Myocyte (in vitro differentiated cells): ENCODE measurements at regions not wholly inside any gene's neighbourhood (a gene's known extent, or its start where the extent isn't known, plus 50 kb on each side); places are given as distances from the start of the nearest gene placed in this dataset.
A peak's percentile ranks its signal among the peaks of the same experiment; 100 is the strongest.

Source experiments
- DNase-seq: peaks from one replicate; pipeline ENCODE4 v3.0.0-alpha.2; 2012; ENCODE audit warnings: low read depth

DNA sequence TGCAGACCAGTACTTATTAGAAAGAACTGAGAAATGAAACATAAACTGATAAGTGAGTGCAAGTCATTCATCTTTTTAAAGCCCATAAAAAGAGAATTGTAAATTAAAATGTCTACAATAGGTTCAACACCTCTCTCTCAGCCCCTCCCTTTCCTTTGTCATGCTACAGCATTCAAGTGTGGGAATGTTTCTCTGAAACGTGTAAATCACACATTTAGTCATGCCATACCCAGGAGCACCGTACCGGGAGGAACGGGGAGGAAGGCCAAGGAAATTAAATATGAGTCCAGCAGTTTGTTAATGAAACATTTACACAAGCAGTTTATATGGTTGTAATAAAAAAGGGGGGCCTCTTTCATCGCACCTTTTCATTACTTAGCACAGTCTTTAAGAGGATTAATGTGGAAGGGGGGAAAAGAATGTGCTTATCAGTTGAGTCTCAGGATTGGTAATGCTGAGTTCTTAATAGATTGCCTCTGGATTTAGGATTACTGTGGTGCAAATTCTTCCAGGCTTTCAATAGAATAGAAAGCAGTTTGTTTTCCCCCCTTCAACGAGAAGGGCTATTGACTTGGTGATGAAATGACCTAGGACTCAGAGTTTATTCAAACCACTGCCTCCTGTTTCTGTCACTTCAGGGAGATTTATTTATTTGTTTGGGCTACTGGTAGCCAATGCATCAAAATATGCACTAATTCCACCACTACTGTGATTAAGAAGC is 176.0 kb upstream of the ZNF608 start:
- DNase-seq, result no peak

DNA sequence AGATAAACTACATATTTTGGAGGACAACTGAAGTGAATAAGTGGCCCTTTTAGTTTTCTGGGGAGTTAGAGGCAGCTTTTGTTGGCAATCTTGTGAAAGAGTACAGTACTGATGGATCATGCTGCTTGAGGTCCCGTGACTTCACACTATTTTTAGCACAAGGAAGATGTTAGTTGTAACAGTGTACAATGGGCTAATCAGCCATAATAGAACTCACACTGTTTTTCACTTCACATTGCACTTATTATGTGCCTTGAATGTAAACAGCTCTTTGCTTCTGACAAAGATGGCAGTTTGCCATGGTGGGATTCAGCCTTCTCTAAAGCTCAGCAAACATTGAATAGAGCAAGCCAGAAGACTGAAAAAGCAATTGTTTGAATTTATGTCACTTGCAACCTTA is 176.7 kb upstream of the ZNF608 start:
- peak; percentile 32 for DNase-seq

DNA sequence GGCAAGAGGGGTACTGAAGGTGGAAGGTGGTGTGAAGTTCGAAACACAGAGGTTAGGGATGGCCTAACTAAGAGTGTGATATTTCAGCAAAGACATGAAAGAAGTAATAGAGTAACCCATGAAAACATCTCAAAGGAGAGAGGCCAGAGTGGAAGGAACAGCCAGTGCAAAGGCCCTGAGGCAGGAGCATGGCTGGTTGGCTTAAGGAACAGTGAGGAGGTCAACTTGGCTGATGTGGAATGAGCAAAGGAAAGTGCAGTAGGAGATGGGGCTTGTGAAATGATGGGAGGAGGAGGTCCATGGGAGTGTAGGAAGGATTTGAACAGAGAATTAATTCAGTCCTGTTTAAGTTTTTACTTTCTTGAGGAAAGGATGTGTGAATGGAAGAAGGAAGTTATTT is 178.3 kb upstream of the ZNF608 start:
- DNase-seq, result no peak

DNA sequence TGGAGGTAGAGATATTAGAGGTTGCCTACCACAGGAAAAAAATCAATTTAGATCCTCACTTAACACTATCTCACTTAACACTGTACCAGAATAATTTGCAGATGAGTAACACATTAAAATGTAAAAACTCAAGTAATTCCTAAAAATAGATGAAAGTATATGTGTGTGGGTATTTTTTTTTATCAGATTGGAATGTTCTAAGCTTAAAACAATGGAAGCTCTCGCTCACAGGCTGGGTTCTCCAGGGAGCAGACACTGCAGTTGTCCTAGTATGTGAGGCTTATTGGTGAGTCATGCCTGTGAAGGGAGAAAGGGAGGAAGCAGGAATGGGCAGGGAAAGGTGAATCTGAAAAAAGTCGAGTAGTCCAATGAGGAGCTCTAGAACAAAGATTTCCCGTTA is 181.3 kb upstream of the ZNF608 start:
- no peak for DNase-seq

DNA sequence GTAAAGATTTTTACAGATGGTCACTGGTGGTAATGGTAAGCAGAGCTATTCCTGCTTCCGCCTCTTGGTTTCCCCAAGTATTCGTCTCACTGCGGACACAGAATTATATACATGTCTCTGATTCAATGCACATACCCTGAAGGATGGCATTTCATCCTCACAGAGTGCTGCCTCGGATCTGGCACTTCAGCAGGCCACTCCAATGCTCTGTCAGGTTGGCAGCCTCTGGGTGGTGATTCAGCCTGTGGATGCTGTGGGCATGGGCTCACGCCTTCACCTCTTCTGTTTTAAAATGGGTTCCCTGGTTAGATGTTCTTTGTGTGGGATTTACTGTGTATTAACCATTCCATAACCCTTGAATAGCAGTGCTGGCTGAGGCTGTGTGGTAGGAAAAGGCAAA is 182.6 kb upstream of the ZNF608 start:
- no peak for DNase-seq

DNA sequence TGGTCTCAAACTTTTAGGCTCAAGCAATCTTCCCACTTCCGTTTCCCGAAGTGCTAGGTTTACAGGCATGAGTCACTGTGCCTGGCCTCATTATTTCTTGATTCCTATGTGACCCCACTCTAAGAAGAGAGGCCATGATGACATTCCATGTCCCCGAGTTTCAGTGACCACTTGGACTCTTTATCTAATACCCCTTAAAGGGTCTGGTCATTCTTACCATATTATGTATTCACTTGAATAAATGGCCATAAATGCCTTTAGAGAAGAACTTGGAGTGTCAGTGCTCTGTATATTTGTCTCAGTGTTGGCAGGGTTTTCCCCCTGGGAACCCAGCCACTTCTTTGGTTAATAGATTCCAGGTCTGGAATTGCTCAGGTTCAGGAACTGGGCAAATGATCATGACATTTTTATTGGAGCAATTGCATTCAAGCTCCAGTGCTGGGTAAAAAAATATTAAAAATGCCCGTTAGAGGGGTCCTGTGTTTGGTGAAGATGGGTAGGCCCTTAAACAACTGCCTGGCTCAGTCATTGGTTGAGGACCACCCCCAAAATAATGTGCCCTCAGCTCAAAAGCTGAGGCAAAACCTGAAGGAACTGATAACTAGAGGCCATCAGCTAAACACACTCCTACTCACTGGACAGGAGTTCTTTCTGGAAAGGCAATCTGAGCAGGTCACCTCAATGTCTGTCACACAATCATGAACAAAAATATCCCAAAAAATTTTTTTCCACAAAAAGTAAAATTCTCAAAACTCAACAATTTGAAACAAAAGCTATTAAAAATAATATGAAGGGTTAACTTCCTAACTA is 186.6 kb upstream of the ZNF608 start:
- DNase-seq, result peak; percentile 11

DNA sequence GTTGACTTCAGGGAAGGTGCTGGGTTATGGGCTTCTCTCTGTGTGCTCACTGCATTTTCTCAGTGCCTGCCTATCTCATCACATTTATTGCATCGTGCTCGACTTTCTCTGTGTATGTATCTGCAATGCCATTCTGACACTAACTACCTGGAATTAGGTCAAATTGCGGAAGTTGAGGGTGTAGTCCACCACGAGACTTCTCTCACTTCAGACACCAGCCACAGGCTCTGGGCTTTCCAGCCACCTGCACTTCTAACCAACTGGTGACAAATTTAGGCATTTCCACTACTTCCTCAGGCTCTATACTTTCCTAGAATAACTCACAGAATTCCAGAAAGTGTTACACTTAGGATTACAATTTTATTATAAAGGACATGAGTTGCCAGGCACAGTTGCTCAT is 188.6 kb upstream of the ZNF608 start:
- no peak for DNase-seq

DNA sequence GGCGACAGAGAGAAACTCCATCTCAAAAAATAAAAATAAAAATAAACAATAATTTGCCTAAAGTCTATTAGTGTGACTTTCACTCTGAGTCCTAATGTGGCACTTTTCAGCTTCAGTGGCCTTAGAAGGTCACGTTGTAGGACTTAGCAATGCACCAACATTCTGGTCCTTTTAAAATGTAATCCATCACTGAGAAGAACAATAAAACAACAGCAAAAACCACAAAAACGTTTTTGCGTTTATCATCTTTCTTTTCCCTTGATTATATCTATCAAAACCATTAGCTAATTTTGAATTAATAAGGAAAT is 190.1 kb upstream of the ZNF608 start:
- DNase-seq, result no peak

DNA sequence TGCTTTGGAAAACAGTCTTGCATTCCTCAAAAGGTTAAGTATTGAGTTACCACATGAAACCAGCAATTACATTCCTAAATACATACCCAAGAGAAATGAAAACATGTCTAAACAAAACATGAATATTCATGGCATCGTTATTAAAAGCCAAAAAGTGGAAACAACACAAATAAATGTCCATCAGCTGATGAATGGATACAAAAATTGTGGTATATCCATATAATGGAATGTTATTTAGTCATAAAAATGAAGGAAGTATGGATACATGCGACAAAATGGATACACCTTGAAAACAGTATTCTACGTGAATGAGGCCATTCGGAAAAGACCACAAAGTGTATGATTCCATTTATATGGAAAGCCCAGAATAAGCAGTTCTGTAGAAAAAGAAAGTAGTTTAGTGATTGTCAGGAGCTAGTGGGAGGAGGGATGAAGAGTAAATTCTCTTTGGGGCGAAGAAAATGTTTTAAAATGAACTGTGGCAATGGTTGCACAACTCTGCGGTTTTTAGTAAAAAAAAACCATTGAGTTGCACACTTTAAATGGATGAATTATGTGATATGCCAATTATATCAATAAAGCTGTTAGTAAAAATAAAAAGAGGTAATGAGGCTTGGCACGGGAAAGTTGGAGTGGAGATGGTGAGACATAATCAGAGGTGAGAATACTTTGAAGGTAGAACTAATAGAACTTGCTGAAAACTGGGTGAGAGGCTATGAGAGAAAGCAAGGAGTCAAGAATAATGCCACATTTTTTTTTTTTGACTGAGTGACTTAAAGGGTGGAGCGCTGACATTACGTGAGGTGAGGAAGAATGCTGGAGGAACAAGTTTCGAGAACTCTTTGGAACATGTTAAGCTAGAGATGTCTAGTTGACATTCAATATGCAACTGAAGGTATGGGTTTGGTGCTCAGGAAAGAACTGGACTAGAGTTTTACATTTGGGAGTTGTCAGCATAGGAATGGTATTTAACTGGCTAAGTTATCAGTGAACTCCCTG is 194.9 kb upstream of the ZNF608 start:
- peak; percentile 5 for DNase-seq

DNA sequence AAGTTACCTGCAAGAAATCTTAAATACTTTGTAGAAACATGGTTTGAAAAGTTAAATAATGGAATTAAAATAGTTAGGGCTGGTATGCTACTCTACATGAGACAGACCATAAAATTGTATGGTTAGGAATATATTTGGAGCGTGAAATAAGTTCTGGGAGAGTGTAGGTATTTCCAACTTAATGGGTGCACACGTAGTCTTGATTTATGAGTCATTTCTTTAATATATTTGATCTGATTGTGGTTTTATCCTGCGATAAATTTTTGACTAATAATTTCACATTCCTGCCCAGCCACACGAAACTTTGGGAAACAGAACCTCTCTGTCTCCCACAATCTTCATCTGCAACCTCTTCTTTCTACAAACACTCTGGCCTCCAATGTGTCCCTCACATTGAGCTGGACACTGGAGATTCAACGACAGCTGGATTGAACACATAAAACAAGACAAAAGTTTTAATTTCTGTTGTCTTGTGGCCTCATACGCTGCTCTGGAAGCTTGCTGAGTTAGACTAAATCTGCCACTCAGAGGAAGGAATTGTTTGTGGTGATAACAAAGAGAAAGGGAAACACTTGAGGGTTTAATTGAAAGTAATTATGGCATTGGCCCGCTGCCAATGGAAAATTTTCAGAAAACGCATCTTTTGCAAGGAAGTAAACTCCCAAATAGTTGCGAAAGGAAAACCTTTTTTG is 201.8 kb upstream of the ZNF608 start:
- peak; percentile 18 for DNase-seq

DNA sequence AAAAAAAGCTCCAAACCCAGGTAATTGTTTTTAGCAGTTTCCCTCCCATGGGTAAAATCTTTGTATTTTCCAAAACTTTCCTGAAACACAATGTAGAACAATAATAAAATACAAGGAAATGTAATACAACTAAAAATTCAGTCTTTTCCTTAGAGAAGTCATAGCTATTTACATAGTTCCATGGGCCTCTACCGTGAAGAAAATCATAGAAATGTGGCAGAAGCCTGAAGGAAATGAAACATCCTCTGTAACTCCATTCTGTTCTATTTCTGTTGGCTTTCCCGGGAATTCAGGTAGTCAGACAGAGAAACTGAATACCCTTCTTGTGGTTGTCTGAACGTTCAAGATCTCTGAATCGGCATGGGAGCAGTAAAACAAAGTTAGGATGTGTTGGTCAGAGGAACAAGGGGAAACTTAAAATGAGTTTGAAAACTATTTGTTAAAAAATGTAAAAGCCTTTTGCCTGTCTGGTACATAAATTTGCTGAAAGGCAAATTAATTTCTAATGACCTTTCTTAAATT is 202.4 kb upstream of the ZNF608 start:
- DNase-seq, result peak; percentile 33

DNA sequence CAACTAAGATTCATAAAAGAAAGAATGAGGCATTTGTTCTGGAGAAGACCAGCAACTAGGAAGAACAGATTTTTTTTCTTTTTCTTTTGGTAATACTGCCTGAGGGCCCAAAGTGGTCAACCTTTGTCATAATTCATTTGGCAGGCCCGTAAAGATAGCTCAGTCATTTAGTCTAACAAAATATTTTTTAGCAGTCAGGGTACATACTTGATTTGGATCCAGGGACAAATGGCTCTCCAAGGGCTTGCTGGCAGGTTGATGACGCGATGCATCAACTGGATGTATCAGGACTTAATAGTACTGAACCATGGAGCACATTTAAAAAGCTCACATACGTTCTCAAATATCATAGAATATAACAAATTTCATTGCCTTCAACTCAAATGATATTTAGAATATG is 203.4 kb upstream of the ZNF608 start:
- peak; percentile 7 for DNase-seq

DNA sequence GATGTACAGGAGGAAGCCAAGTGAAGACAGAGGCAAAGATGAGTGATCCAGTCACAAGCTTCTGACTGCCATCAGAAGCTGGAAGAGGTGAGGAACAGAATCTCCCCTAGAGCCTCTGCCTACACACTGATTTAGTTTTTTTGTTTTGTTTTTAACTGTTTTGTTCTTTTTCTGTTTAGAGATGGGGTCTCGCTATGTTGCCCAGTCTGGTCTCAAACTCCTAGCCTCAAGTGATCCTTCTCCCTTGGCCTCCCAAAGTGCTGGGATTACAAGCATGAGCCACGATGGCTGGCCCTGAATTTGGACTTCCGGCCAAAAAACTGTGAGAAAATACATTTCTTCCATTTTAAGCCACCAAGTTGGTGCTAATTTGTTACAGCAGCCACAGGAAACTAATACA is 204.7 kb upstream of the ZNF608 start:
- DNase-seq, result no peak

DNA sequence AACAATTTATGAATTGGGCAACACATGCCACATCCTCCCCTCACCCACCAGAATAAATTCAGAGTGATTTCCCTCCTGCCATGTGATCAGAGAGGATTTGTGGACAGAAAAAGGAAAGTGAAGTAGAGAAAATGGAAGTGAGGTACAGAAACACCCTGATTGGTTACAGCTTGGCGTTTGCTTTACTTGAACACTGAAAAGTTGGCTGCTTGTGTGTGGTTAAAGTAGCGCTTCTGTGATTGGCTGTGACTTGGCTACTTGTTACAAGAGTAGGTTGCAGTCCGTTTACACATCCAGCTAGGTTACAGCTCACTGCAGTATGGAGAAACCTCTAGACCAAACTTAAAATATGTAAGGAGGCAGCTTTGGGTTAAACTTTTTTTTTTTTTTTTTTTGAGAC is 205.2 kb upstream of the ZNF608 start:
- DNase-seq, result no peak

DNA sequence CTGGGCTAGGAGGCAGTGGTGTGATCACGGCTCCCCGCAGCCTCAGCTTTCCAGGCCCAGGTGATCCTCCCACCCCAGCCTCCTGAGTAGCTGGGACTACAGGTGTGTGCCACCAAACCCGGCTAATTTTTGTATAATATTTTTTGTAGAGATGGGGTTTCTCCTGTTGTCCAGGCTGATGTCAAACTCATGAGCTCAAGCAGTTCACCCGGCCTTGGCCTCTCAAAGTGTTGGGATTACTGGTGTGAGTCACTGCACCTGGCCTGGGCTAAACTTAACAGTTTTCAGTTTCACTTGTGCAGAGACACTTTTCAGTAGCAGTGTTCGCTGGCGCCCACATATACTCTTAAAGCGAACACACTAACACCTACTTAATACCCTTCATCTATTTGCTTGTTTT is 205.6 kb upstream of the ZNF608 start:
- no peak for DNase-seq

DNA sequence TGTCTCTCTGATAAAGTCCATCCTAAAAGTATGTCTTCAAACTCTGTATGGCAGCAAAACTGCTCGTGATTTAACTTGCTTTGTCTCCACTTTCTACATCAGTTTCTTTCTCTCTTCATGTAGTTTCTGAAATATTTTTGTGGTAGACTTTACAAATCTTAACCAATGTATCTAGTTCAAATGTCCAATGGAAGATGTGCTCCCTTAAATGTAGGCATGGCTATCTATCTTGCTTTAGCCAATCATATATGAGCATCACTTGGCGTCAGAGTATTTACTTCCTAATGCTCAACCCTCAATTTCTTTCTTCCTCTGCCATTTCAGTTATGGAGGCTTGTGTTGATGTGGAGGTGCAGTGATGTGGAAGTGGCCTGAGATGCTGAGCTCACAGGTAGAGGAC is 206.1 kb upstream of the ZNF608 start:
- DNase-seq, result no peak

DNA sequence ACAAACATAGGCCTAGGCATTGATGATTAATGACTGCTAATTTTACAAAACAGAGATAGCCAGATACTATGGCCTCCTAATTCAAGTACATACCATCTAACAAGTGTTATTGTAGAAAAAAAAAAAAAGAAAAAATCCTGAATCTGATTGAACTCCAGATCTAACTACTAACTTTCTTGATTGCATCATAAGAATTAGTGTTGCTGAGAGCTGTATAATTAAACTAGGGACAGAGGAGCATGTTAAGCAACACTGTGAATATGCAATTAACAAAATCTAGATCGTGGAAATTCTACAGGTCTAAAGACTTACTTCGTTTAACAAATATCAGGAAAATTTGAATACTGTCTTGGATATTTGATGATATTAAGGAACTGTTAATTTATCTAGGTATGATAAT is 208.3 kb upstream of the ZNF608 start:
- DNase-seq, result no peak

DNA sequence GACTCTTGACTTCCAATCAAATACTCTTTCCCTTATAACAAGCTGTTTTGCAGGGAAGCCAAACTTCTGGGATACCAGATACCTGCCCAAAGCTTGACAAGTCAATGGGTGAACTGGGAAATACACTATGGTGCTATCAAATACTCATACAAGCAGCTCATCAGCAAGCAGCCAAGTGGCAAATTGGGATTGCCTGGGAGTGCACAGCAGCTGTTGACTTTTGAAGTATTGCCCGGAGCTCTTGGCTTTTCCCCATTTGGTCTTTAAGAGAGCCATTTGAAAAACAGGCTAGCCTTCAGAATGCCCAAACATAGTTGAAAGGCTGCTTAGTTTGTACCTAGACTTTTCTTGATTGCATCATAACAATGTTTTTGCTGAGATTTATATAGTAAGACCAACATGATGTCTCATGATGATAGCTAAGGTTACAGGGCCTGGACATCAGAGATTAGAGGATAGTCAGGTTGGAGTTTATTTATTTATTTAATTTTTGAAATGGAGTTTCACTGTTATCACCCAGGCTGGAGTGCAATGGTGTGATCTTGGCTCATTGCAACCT is 210.1 kb upstream of the ZNF608 start:
- peak; percentile 74 for DNase-seq

DNA sequence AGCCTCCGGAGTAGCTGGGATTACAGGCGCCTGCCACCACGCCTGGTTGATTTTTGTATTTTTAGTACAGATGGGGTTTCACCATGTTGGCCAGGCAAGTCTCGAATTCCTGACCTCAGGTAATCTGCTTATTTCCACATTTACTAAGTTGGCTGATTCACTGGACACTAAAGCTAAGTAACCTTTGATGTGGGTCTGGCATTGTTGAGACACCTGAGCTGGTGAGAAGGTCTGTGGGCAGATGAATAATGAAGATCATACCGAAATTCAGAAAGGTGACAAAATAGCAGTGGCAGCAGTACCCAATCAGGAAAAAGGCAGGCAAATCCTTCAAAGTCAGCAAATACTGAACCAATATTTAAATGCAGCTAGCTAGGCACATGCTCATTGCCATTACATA is 210.6 kb upstream of the ZNF608 start:
- DNase-seq, result no peak

DNA sequence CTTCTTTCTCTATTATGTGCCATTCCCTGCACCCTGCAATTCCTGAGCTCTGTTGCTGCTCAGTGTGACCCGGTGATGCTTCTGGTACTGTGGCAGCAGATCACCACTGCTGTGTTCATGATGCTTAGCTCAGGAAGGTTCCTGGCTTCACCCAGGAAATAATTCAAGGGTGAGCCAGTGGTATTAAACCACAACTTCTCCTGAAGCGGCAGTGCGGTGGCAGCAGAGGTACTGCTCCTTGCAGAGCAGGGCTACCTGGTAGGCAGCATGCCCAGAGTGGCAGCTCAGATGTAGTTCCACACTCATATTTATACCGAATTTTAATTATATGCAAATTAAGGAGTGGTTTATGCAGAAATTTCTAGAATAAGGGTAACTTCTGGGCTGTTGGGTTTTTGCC is 213.8 kb upstream of the ZNF608 start:
- no peak for DNase-seq

DNA sequence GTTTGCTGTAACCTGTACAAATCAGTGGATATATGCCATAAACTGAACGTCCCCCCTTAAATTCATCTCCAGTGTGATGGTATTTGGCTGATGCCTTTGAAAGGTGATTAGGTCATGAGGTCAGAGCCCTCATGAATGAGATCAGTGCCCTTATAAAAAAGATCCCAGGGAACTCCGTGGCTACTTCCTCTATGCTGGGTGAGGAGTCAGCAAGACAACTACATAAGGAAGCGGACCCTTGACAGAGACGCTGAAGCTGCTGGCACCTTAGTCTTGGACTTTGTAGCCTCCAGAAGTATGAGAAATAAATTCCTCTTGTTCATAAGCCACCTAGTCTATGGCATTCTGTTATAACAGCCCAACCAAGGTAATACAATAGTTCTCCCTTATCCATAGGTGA is 215.1 kb upstream of the ZNF608 start:
- DNase-seq, result no peak
